ENCODE measurements at regions not wholly inside any gene's neighbourhood (a gene's known extent, or its start where the extent isn't known, plus 50 kb on each side); places are given as distances from the start of the nearest gene placed in this dataset.

- in situ Hi-C loops (cut with MboI; ENCODE audit: low pct_unique_long_range_greater_than_20kb in 2 of 9, low sequenced_read_pairs in 9 of 9, unreplicated experiment in 9 of 9), result no loop called here
- no peak overlapping the region for H3K27ac ChIP-seq
- no peak for ATAC-seq (replicated peaks in 6 of 8)
- 20 to 91% (median 77%) methylated on average over 1 to 3 of the region's 4 CpGs; no CpG with 5 or more reads in 6 of the 10 experiments for WGBS, 10 experiments
- no peak overlapping the region for H3K4me3 ChIP-seq
- no peaks in the 10 kb centered on the region for H3K4me1 ChIP-seq (replicated peaks in 1 of 2)
Measured at GRCh38 chr15:39502082-39502447, 78.8 kb upstream of the THBS1 start.

- in situ Hi-C loops (cut with MboI; ENCODE audit: low pct_unique_long_range_greater_than_20kb in 2 of 9, low sequenced_read_pairs in 9 of 9, unreplicated experiment in 9 of 9), result no loop called here
- no peak overlapping the region for H3K27ac ChIP-seq
- WGBS, 10 experiments, result 53 to 100% (median 81%) methylated on average over 2 to 4 of the region's 4 CpGs; no CpG with 5 or more reads in 3 of the 10 experiments
- ATAC-seq (replicated peaks in 6 of 8), result no peak
- no peaks in the 10 kb centered on the region for H3K4me1 ChIP-seq (replicated peaks in 1 of 2)
- no peak overlapping the region for H3K4me3 ChIP-seq
Measured at GRCh38 chr15:39502611-39503195, 78.2 kb upstream of the THBS1 start.

GRCh38 chr15:39503526-39503925 lies 77.4 kb upstream of the THBS1 start:
- no peak overlapping the region for H3K4me3 ChIP-seq
- no peaks in the 10 kb centered on the region for H3K4me1 ChIP-seq (replicated peaks in 1 of 2)
- H3K27ac ChIP-seq, result no peak overlapping the region
- ATAC-seq (replicated peaks in 6 of 8), result no peak
- in situ Hi-C loops (cut with MboI; ENCODE audit: low pct_unique_long_range_greater_than_20kb in 2 of 9, low sequenced_read_pairs in 9 of 9, unreplicated experiment in 9 of 9), result no loop called here
- WGBS, 10 experiments, result 49 to 100% (median 100%) methylated on average over 1 to 4 of the region's 4 CpGs; no CpG with 5 or more reads in 5 of the 10 experiments

GRCh38 chr15:39504808-39505207 lies 76.1 kb upstream of the THBS1 start:
- no peaks in the 10 kb centered on the region for H3K4me1 ChIP-seq (replicated peaks in 1 of 2)
- no peak overlapping the region for H3K27ac ChIP-seq
- ATAC-seq (replicated peaks in 6 of 8), result peak in 1 of 8 experiments; percentile 53
- in situ Hi-C loops (cut with MboI; ENCODE audit: low pct_unique_long_range_greater_than_20kb in 2 of 9, low sequenced_read_pairs in 9 of 9, unreplicated experiment in 9 of 9), result no loop called here
- WGBS, 10 experiments, result 14 to 100% (median 69%) methylated on average over 1 of the region's 1 CpG; no CpG with 5 or more reads in 3 of the 10 experiments
- H3K4me3 ChIP-seq, result no peak overlapping the region

- in situ Hi-C loops (cut with MboI; ENCODE audit: low pct_unique_long_range_greater_than_20kb in 2 of 9, low sequenced_read_pairs in 9 of 9, unreplicated experiment in 9 of 9), result no loop called here
- H3K4me1 ChIP-seq (replicated peaks in 1 of 2), result no peaks in the 10 kb centered on the region
- no peak for ATAC-seq (replicated peaks in 6 of 8)
- H3K4me3 ChIP-seq, result no peak overlapping the region
- 43 to 100% (median 83%) methylated on average over 1 of the region's 1 CpG; no CpG with 5 or more reads in 4 of the 10 experiments for WGBS, 10 experiments
- no peak overlapping the region for H3K27ac ChIP-seq
Measured at GRCh38 chr15:39506146-39506545, 74.7 kb upstream of the THBS1 start.

- H3K4me1 ChIP-seq (replicated peaks in 1 of 2), result peaks cover 0 to 3% of the 10 kb centered on the region in 2 donors
- no peak for ATAC-seq (replicated peaks in 6 of 8)
- H3K27ac ChIP-seq, result no peak overlapping the region
- H3K4me3 ChIP-seq, result no peak overlapping the region
- 60 to 100% (median 83%) methylated on average over 1 to 6 of the region's 7 CpGs; no CpG with 5 or more reads in 3 of the 10 experiments for WGBS, 10 experiments
- in situ Hi-C loops (cut with MboI; ENCODE audit: low pct_unique_long_range_greater_than_20kb in 2 of 9, low sequenced_read_pairs in 9 of 9, unreplicated experiment in 9 of 9), result no loop called here
Measured at GRCh38 chr15:39508536-39508935, 72.3 kb upstream of the THBS1 start.

- 0 to 100% (median 80%) methylated on average over 1 to 5 of the region's 7 CpGs; no CpG with 5 or more reads in 1 of the 10 experiments for WGBS, 10 experiments
- Histone ChIP-seq H3K4me1 (replicated peaks in 1 of 2) (peaks cover 0 to 3% of the 10 kb centered on the region in 2 donors), H3K4me3 (no peak overlapping the region), H3K27ac (no peak overlapping the region)
- in situ Hi-C loops (cut with MboI; ENCODE audit: low pct_unique_long_range_greater_than_20kb in 2 of 9, low sequenced_read_pairs in 9 of 9, unreplicated experiment in 9 of 9), result no loop called here
- peak in 2 of 8 experiments; percentile 23 to 24 for ATAC-seq (replicated peaks in 6 of 8)
Measured at GRCh38 chr15:39510001-39510701, 70.7 kb upstream of the THBS1 start.

GRCh38 chr15:39511000-39511915 lies 69.6 kb upstream of the THBS1 start:
- in situ Hi-C loops (cut with MboI; ENCODE audit: low pct_unique_long_range_greater_than_20kb in 2 of 9, low sequenced_read_pairs in 9 of 9, unreplicated experiment in 9 of 9), result no loop called here
- WGBS, 10 experiments, result 11 to 82% (median 66%) methylated on average over 2 to 13 of the region's 14 CpGs
- Histone ChIP-seq H3K4me3 (no peak overlapping the region), H3K27ac (no peak overlapping the region), H3K4me1 (replicated peaks in 1 of 2) (peaks cover 0 to 3% of the 10 kb centered on the region in 2 donors)
- ATAC-seq (replicated peaks in 6 of 8), result peak; percentile 35 to 97 (median 76)

- in situ Hi-C loops (cut with MboI; ENCODE audit: low pct_unique_long_range_greater_than_20kb in 2 of 9, low sequenced_read_pairs in 9 of 9, unreplicated experiment in 9 of 9), result no loop called here
- WGBS, 10 experiments, result 0 to 48% (median 14%) methylated on average over 1 to 2 of the region's 4 CpGs; no CpG with 5 or more reads in 7 of the 10 experiments
- Histone ChIP-seq H3K4me3 (no peak overlapping the region), H3K4me1 (replicated peaks in 1 of 2) (peaks cover 0 to 3% of the 10 kb centered on the region in 2 donors), H3K27ac (no peak overlapping the region)
- peak in 3 of 8 experiments; percentile 35 to 64 (median 53) for ATAC-seq (replicated peaks in 6 of 8)
Measured at GRCh38 chr15:39511916-39512260, 69.0 kb upstream of the THBS1 start.

- Histone ChIP-seq H3K27ac (no peak overlapping the region), H3K4me1 (replicated peaks in 1 of 2) (peaks cover 0 to 3% of the 10 kb centered on the region in 2 donors), H3K4me3 (no peak overlapping the region)
- ATAC-seq (replicated peaks in 6 of 8), result no peak
- in situ Hi-C loops (cut with MboI; ENCODE audit: low pct_unique_long_range_greater_than_20kb in 2 of 9, low sequenced_read_pairs in 9 of 9, unreplicated experiment in 9 of 9), result no loop called here
Measured at GRCh38 chr15:39512643-39513042, 68.2 kb upstream of the THBS1 start.

- Histone ChIP-seq H3K27ac (no peak overlapping the region), H3K4me3 (no peak overlapping the region), H3K4me1 (replicated peaks in 1 of 2) (peaks cover 0 to 3% of the 10 kb centered on the region in 2 donors)
- in situ Hi-C loops (cut with MboI; ENCODE audit: low pct_unique_long_range_greater_than_20kb in 2 of 9, low sequenced_read_pairs in 9 of 9, unreplicated experiment in 9 of 9), result no loop called here
- ATAC-seq (replicated peaks in 6 of 8), result no peak
- 40 to 95% (median 78%) methylated on average over 1 to 3 of the region's 3 CpGs; no CpG with 5 or more reads in 1 of the 10 experiments for WGBS, 10 experiments
Measured at GRCh38 chr15:39513936-39514335, 66.9 kb upstream of the THBS1 start.

GRCh38 chr15:39514933-39515332 lies 65.9 kb upstream of the THBS1 start:
- Histone ChIP-seq H3K4me3 (no peak overlapping the region), H3K4me1 (replicated peaks in 1 of 2) (peaks cover 0 to 3% of the 10 kb centered on the region in 2 donors), H3K27ac (no peak overlapping the region)
- 54 to 100% (median 88%) methylated on average over 1 to 2 of the region's 2 CpGs for WGBS, 10 experiments
- no peak for ATAC-seq (replicated peaks in 6 of 8)
- in situ Hi-C loops (cut with MboI; ENCODE audit: low pct_unique_long_range_greater_than_20kb in 2 of 9, low sequenced_read_pairs in 9 of 9, unreplicated experiment in 9 of 9), result no loop called here

GRCh38 chr15:39515765-39516164 lies 65.1 kb upstream of the THBS1 start:
- ATAC-seq (replicated peaks in 6 of 8), result no peak
- Histone ChIP-seq H3K4me3 (no peak overlapping the region), H3K27ac (no peak overlapping the region), H3K4me1 (replicated peaks in 1 of 2) (peaks cover 0 to 3% of the 10 kb centered on the region in 2 donors)
- in situ Hi-C loops (cut with MboI; ENCODE audit: low pct_unique_long_range_greater_than_20kb in 2 of 9, low sequenced_read_pairs in 9 of 9, unreplicated experiment in 9 of 9), result no loop called here
- 0 to 100% (median 67%) methylated on average over 1 to 3 of the region's 3 CpGs; no CpG with 5 or more reads in 1 of the 10 experiments for WGBS, 10 experiments
